OCI-LY1 (cell line): ENCODE measurements at regions not wholly inside any gene's neighbourhood (a gene's known extent, or its start where the extent isn't known, plus 50 kb on each side); places are given as distances from the start of the nearest gene placed in this dataset.

Source experiments
- EZH2 ChIP-seq: fragments of 200-600 bp; sonication (generic), shearing (Covaris generic); IDR thresholded peaks from 2 replicates; pipeline ENCODE4 v1.8.0; 2017; ENCODE audit warnings: borderline replicate concordance, mixed run types, mild to moderate bottlenecking, antibody characterized with exemption, low read length, moderate library complexity, mixed read lengths
- TF ChIP-seq, protein P1 (sequence below): fragments of 200-600 bp; sonication (generic), shearing (Covaris generic); IDR thresholded peaks from 2 replicates; pipeline ENCODE4 v1.5.1; 2017; ENCODE audit warnings: mild to moderate bottlenecking, antibody characterized with exemption, low read length, moderate library complexity, mixed read lengths

DNA sequence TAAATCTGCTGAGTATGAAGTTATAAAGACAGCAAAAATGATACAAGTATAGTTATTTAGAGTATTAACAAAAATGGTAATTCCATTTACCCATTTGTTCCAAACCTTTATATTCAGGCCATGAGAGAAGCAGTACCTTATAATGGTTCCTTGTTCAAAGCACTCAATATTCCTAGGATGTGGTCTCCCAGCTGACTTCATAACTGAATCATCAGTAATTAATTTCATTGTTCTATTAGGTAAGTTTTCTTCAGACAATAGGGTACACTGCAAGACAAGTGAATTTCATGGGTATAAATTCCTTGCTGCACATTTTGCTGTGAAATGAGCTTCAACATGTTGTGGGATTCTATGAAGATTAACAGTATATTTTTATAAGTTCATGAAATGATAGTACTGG is 550.8 kb upstream of the ZEB2 start:
- TF ChIP-seq EZH2, result no peak
- TF ChIP-seq, protein P1, sequence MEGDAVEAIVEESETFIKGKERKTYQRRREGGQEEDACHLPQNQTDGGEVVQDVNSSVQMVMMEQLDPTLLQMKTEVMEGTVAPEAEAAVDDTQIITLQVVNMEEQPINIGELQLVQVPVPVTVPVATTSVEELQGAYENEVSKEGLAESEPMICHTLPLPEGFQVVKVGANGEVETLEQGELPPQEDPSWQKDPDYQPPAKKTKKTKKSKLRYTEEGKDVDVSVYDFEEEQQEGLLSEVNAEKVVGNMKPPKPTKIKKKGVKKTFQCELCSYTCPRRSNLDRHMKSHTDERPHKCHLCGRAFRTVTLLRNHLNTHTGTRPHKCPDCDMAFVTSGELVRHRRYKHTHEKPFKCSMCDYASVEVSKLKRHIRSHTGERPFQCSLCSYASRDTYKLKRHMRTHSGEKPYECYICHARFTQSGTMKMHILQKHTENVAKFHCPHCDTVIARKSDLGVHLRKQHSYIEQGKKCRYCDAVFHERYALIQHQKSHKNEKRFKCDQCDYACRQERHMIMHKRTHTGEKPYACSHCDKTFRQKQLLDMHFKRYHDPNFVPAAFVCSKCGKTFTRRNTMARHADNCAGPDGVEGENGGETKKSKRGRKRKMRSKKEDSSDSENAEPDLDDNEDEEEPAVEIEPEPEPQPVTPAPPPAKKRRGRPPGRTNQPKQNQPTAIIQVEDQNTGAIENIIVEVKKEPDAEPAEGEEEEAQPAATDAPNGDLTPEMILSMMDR, result no peak
